ENCODE measurements at regions not wholly inside any gene's neighbourhood (a gene's known extent, or its start where the extent isn't known, plus 50 kb on each side); places are given as distances from the start of the nearest gene placed in this dataset.
"Not testable (repeated sequence)": the region's sequence is repeated elsewhere in the genome, so short reads cannot be mapped to it uniquely, and the experiment has no call there.

DNA sequence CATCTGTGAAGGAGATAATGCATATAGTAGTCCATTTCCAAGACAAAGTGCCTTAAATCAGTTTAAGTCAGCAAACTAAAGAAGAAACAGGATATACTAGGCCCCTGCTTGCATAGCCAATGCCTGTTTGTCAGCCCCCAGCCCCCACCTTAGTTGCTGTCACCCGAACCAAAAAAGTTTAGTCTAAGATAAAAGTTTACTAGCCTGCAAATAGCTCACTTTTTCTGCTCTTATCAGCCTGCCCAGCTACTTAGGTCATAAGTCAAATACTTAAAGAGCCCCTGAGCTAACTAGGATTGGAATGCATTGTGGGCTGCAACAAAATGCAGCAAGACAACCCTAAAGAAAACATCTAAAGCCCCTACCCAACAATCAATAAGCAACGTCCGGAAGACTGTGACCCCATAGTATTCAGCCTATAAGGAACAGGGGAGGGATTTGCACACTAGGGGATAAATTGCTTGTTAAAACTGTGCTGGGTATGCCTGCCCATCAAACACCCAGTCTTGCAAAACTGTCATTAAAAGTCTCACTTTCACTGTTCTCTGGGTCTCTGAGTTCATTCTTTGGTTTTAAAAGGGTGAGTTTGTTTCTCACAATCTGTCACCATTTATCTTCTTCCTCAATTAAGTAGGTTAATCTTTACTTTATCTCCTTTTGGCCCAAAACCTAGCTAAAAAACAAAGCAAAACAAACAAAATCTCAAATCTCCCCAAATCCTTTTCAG lies 92.4 kb upstream of the CEP78 start (continued):
- TF ChIP-seq ATF7 (IDR thresholded peaks at IDR 0.05; ENCODE audit: low read depth), result peak; percentile 43; the same call in 1 of the 2 replicates

DNA sequence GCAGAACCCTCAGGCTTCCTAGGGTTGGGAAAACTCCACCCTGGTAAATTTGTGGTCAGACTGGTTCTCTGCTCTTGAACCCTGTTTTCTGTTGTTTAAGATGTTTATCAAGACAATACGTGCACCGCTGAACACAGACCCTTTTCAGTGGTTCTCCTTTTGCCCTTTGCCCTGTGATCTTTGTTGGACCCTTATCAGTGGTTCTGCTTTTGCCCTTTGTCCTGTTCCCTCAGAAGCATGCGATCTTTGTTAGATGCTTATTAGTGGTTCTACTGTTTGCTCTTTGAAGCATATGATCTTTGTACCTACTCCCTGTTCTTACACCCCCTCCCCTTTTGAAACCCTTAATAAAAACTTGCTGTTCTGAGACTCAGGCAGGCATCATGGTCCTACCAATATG lies 93.6 kb upstream of the CEP78 start:
- H3K27ac ChIP-seq (ENCODE audit: control insufficient read depth, insufficient read depth); RAD21 ChIA-PET (ENCODE audit: unreplicated experiment); in situ Hi-C loops (cut with MboI); POLR2A ChIA-PET; DNase-seq (ENCODE audit: low read depth, low spot score); H3K4me3 ChIP-seq; H2AFZ ChIP-seq (ENCODE audit: control insufficient read depth, low read depth, low read length); H3K4me2 ChIP-seq (ENCODE audit: control insufficient read depth, insufficient read depth); H3K79me2 ChIP-seq (ENCODE audit: control insufficient read depth, insufficient read depth, low read length); BruUV-seq (replicated peaks); ATAC-seq; H3K27me3 ChIP-seq (replicated peaks in 1 of 2; ENCODE audit: control insufficient read depth in 2 of 2, insufficient read depth in 2 of 2, low read length in 1 of 2); H3K36me3 ChIP-seq (ENCODE audit: control insufficient read depth in 2 of 2, insufficient read depth in 2 of 2, low read length in 1 of 2); H3K4me1 ChIP-seq (ENCODE audit: control insufficient read depth, insufficient read depth, low read length); CTCF ChIA-PET; H3K9me3 ChIP-seq (replicated peaks; ENCODE audit: control insufficient read depth, insufficient read depth, low read length); FAIRE-seq; H4K20me1 ChIP-seq (ENCODE audit: control insufficient read depth, insufficient read depth); H3K9ac ChIP-seq (ENCODE audit: control insufficient read depth, insufficient read depth, low read length); SMC1A ChIA-PET (ENCODE audit: uncharacterized antibody, unreplicated experiment): not testable (repeated sequence)
- WGBS (ENCODE audit: insufficient coverage, insufficient replicate concordance, low lambda C conversion rate, missing lambda C conversion rate), result 90% methylated on average over 3 of the region's 3 CpGs
- intact Hi-C loops (cut with micrococcal nuclease; ENCODE audit: unreplicated experiment), result loop anchor here (5.0 kb wide), 1 partner anchor 70 kb away; no protein-coding TSS in a partner anchor

DNA sequence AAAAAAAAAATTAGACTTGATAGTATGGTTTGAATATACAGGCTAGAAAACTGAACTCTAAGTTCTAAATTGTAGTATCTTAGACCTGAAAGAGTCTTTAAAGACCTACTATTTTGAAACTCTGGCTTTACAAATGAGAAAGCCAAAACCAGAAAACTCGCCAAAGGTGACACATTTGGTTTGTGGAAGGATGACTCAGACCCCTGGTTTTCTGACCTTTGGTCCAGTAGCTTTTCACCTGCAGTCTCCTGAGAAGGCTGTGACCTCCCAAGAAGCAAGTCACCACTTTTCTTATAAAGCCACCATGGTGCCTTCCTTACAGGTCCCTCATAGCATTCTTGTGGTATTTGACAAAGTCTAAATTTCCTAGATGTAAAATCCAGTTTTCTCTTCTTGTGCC lies 102.1 kb upstream of the CEP78 start:
- FAIRE-seq (no peak), ATAC-seq (peak; percentile 92), DNase-seq (ENCODE audit: low read depth, low spot score) (no peak)
- ChIA-PET SMC1A (ENCODE audit: uncharacterized antibody, unreplicated experiment) (interaction anchor here (0.6 to 1.9 kb wide), 5 partner anchors 9 to 157 kb away, joined by 3 to 6 read pairs (median 4); no protein-coding TSS in a partner anchor), CTCF (interaction anchor here (0.8 to 7.2 kb wide), 4 partner anchors 10 to 677 kb away, joined by 3 to 42 read pairs (median 4); no protein-coding TSS in a partner anchor), POLR2A (interaction anchor here (0.6 kb wide), 1 partner anchor 14 kb away, joined by 7 read pairs; no protein-coding TSS in a partner anchor), RAD21 (ENCODE audit: unreplicated experiment) (interaction anchor here (0.6 to 1.8 kb wide), 5 partner anchors 9 to 1741 kb away, joined by 3 to 7 read pairs (median 4); no protein-coding TSS in a partner anchor)
- no peaks in the 10 kb centered on the region for H4K20me1 ChIP-seq (ENCODE audit: control insufficient read depth, insufficient read depth)
- no peak overlapping the region for H3K27ac ChIP-seq (ENCODE audit: control insufficient read depth, insufficient read depth)
- H2AFZ ChIP-seq (ENCODE audit: control insufficient read depth, low read depth, low read length), result no peak overlapping the region
- no peaks in the 10 kb centered on the region for H3K27me3 ChIP-seq (replicated peaks in 1 of 2; ENCODE audit: control insufficient read depth in 2 of 2, insufficient read depth in 2 of 2, low read length in 1 of 2)
- 5% methylated on average over 1 of the region's 1 CpG for WGBS (ENCODE audit: insufficient coverage, insufficient replicate concordance, low lambda C conversion rate, missing lambda C conversion rate)
- no peaks in the 10 kb centered on the region for H3K36me3 ChIP-seq (ENCODE audit: control insufficient read depth in 2 of 2, insufficient read depth in 2 of 2, low read length in 1 of 2)
- H3K4me2 ChIP-seq (ENCODE audit: control insufficient read depth, insufficient read depth), result no peak overlapping the region
- H3K9ac ChIP-seq (ENCODE audit: control insufficient read depth, insufficient read depth, low read length), result no peak overlapping the region
- H3K9me3 ChIP-seq (replicated peaks; ENCODE audit: control insufficient read depth, insufficient read depth, low read length), result no peaks in the 10 kb centered on the region
- no peaks in the 10 kb centered on the region for H3K79me2 ChIP-seq (ENCODE audit: control insufficient read depth, insufficient read depth, low read length)
- BruUV-seq (replicated peaks), result no TSS peak
- peaks cover 5% of the 10 kb centered on the region; the same call in 1 of the 2 replicates for H3K4me1 ChIP-seq (ENCODE audit: control insufficient read depth, insufficient read depth, low read length)
- in situ Hi-C loops (cut with MboI) (no loop called here), intact Hi-C loops (cut with micrococcal nuclease; ENCODE audit: unreplicated experiment) (no loop called here)
- no peak overlapping the region for H3K4me3 ChIP-seq
- TF ChIP-seq LARP7 (IDR thresholded peaks at IDR 0.05) (no peak), RUNX3 (IDR thresholded peaks at IDR 0.05; ENCODE audit: low read length) (peak; percentile 33; the same call in 1 of the 2 replicates), CEBPB (IDR thresholded peaks at IDR 0.05; ENCODE audit: borderline replicate concordance in 1 of 2, low read depth in 2 of 2, low read length in 2 of 2) (no peak), SPI1 (IDR thresholded peaks at IDR 0.05; ENCODE audit: borderline replicate concordance, insufficient read depth, low read depth, low read length) (no peak), ZNF217 (IDR thresholded peaks at IDR 0.05) (no peak), NFYB (IDR thresholded peaks at IDR 0.05; ENCODE audit: insufficient read depth, low read depth, low read length) (no peak), KLF5 (IDR thresholded peaks at IDR 0.05; ENCODE audit: partially characterized antibody) (no peak), STAT1 (conservative IDR thresholded peaks at IDR 0.05) (no peak)
- TF ChIP-seq, protein P1, sequence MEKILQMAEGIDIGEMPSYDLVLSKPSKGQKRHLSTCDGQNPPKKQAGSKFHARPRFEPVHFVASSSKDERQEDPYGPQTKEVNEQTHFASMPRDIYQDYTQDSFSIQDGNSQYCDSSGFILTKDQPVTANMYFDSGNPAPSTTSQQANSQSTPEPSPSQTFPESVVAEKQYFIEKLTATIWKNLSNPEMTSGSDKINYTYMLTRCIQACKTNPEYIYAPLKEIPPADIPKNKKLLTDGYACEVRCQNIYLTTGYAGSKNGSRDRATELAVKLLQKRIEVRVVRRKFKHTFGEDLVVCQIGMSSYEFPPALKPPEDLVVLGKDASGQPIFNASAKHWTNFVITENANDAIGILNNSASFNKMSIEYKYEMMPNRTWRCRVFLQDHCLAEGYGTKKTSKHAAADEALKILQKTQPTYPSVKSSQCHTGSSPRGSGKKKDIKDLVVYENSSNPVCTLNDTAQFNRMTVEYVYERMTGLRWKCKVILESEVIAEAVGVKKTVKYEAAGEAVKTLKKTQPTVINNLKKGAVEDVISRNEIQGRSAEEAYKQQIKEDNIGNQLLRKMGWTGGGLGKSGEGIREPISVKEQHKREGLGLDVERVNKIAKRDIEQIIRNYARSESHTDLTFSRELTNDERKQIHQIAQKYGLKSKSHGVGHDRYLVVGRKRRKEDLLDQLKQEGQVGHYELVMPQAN (conservative IDR thresholded peaks at IDR 0.05), result no peak
